ENCODE measurements at regions not wholly inside any gene's neighbourhood (a gene's known extent, or its start where the extent isn't known, plus 50 kb on each side); places are given as distances from the start of the nearest gene placed in this dataset.
"Not testable (repeated sequence)": the region's sequence is repeated elsewhere in the genome, so short reads cannot be mapped to it uniquely, and the experiment has no call there.

GRCh38 chr15:35691891-35692867, 146.2 kb upstream of the DPH6 start:
- no peak for DNase-seq (ENCODE audit: low read depth, low spot score)
- H3K27ac ChIP-seq: no peak overlapping the region

GRCh38 chr15:35693286-35693685, 147.3 kb upstream of the DPH6 start:
- no peak overlapping the region for H3K27ac ChIP-seq
- no peak for DNase-seq (ENCODE audit: low read depth, low spot score)

GRCh38 chr15:35693886-35694285, 147.9 kb upstream of the DPH6 start:
- H3K27ac ChIP-seq: no peak overlapping the region
- no peak for DNase-seq (ENCODE audit: low read depth, low spot score)

GRCh38 chr15:35695003-35695402, 149.0 kb upstream of the DPH6 start:
- H3K27ac ChIP-seq: no peak overlapping the region
- no peak for DNase-seq (ENCODE audit: low read depth, low spot score)

DNA sequence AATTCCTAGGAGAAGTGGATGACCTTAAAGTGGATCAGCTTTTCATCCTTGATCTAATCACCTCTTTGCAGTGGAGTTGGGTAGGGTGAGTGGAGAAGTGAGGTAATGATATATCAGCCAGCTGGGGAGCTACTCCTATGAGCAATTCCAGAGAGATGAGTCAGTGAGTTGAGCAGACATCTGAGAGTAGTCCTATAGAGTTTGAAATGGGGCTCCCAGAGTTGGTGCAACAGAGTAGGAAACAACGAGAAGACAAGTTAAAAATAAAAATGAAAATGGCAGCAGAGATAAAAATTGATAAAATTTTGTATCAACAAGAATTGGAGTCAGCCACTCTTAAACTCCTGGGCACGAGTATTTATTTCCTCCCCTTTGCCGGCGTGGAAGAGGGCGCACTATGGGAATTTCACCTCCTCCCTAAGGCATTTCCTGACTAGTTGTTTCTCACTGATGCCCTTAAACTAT, 150.8 kb upstream of the DPH6 start:
- H3K27ac ChIP-seq: peak overlapping the region; percentile 60
- DNase-seq (ENCODE audit: low read depth, low spot score): peak; percentile 43

GRCh38 chr15:35697549-35698299, 151.8 kb upstream of the DPH6 start:
- no peak for DNase-seq (ENCODE audit: low read depth, low spot score)
- H3K27ac ChIP-seq: peak overlapping the region; percentile 60

DNA sequence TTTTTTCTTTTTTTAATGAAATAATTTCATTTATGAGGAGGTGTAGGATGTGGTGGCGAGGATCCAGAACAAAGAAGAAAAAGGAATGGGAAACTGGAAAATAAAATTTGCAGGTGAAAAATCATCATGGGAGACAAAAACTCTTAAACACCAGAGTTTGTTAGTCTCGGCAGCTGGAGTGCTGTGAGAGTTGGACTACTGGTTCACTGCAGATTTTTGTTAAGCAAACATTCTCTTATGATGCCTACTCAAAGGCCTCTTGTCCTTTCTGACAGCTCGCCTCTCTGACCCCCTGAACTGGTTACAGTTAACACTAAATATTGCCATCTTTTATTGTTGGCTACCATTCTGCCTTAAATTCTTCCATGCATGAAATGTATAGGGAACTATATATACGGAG, 152.4 kb upstream of the DPH6 start:
- DNase-seq (ENCODE audit: low read depth, low spot score): no peak
- peak overlapping the region; percentile 60 for H3K27ac ChIP-seq

DNA sequence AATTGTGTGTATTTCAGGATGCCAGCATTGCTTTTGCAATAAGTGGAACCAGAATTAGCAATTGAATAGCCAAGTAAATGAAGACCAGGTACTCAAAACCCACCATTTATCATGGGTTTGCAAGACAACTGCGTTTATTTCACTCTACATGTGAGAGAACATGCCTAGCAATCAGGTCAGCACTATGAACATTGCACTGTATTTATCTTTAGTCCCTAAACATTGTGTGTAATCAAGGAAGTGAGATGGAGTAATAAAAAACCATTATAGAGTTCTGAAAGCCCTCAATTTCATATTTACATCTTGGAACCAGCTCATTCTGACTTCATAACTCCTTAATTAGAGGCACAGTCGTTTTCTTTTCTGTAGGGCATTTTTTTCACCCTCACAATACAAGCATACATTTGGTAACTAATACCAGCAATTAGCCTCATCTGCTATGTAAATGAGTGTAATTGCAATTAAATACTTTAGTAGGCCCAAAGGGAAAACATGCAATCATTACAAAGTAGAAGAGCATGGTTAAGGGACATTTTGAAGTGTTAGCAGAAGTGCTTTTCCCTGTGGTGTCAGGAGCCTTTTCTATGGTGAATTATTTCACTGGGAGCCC, 153.1 kb upstream of the DPH6 start:
- H3K27ac ChIP-seq: no peak overlapping the region
- DNase-seq (ENCODE audit: low read depth, low spot score): no peak

DNA sequence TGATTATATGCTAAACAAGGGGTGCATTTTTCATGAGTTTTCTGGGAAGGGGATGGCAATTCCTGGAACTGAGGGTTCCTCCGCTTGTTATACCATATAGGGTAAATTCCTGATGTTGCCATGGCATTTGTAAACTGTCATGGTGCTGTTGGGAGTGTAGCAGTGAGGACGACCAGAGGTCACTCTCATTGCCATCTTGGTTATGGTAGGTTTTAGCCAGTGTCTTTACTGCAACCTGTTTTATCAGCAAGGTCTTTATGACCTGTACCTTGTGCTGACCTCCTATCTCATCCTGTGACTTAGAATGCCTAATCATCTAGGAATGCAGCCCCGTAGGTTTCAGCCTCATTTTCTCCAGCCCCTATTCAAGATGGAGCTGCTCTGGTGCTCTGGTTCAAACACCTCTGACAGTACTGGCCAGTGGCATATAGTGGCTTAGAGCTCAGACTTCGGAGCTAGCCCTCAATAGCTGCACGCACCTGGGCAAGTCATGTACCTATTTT, 154.2 kb upstream of the DPH6 start:
- H3K27ac ChIP-seq; DNase-seq (ENCODE audit: low read depth, low spot score): not testable (repeated sequence)

- DNase-seq (ENCODE audit: low read depth, low spot score): no peak
- H3K27ac ChIP-seq: no peak overlapping the region
Measured at GRCh38 chr15:35701402-35702046, 155.6 kb upstream of the DPH6 start.

- DNase-seq (ENCODE audit: low read depth, low spot score): no peak
- H3K27ac ChIP-seq: no peak overlapping the region
Measured at GRCh38 chr15:35702946-35703495, 157.1 kb upstream of the DPH6 start.

GRCh38 chr15:35705030-35705883, 159.3 kb upstream of the DPH6 start:
- H3K27ac ChIP-seq: no peak overlapping the region
- DNase-seq (ENCODE audit: low read depth, low spot score): no peak

DNA sequence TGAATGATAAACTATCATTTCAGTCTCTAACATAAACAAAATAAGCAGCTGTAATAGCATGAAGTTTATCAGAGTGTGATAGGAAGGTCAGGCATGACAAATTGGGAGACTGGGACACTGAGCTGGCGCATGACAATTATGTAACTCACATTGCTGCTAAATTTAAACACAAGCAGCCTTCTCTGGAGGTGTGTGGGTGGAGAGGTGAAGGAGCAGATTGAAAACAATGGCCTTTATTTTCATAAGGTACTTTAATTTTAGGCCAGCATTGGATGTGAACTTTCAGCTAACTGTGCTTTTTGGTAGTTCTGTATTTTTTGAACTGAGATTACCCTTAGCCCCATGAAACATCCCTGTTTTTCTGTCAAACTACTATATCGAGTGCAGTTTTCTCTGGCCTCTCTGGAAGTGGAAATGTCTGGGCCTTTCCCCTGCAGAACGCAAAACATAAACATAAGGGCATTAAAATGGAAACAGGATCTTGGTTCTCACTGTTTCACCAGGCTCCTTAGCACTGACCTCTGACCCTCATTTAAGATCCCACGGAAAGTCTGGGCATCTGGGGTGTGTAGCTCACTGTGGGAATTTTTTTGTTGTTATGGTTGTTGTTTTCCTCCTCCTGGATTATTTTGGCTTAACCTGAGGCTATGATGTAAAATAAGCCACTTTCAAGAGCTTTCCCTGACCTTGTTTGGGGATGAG, 160.1 kb upstream of the DPH6 start:
- no peak for DNase-seq (ENCODE audit: low read depth, low spot score)

DNA sequence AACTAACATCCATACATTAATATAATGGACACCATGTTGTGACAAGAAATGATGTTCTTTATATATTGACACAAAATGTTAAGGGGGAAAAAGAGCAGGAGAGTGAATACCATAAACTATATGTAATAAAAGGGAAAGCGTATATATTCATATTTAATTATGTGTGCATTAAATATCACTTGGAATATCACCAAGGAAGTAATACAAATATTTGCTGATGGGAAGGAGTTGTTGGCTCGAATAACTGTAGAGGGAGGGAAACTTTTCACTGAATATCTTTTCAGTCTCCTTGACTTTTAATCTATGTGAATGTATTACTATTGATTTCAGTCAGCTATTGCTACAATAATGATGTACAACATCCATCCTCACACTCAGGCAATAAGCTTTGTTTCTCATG, 167.0 kb upstream of the DPH6 start:
- peak overlapping the region; percentile 39 for H3K27ac ChIP-seq
- no peak for DNase-seq (ENCODE audit: low read depth, low spot score)

More for the DNA sequence above, 160.1 kb upstream of the DPH6 start:
- no peak overlapping the region for H3K27ac ChIP-seq

- peak; percentile 83 for DNase-seq (ENCODE audit: low read depth, low spot score)
- peak overlapping the region; percentile 39 for H3K27ac ChIP-seq
Measured at GRCh38 chr15:35713733-35714132, 167.8 kb upstream of the DPH6 start.

GRCh38 chr15:35717721-35718120, 171.8 kb upstream of the DPH6 start:
- no peak for DNase-seq (ENCODE audit: low read depth, low spot score)
- H3K27ac ChIP-seq: no peak overlapping the region

DNA sequence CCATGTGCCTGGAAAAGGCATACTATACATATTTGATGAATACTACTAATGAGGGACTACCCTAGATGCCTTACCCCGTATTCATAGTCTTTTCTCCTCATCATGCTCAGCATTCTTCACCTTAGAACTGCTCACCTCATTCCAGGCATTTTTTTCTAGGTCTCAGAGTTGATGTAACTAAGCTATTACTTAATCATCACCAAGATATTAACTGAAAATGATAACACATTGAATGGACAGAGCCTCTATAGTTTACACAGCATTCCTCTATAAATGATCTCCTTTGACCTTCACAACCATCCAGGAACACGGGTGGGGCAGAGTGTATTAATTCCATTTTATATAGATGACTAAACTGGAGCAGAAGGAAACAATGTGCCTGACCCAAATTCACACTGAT, 174.1 kb upstream of the DPH6 start:
- no peak overlapping the region for H3K27ac ChIP-seq
- DNase-seq (ENCODE audit: low read depth, low spot score): no peak

GRCh38 chr15:35720984-35721383, 175.0 kb upstream of the DPH6 start:
- no peak for DNase-seq (ENCODE audit: low read depth, low spot score)
- H3K27ac ChIP-seq: no peak overlapping the region

Measured in epithelial cell of prostate (primary cell).